ENCODE measurements at regions not wholly inside any gene's neighbourhood (a gene's known extent, or its start where the extent isn't known, plus 50 kb on each side); places are given as distances from the start of the nearest gene placed in this dataset.

DNA sequence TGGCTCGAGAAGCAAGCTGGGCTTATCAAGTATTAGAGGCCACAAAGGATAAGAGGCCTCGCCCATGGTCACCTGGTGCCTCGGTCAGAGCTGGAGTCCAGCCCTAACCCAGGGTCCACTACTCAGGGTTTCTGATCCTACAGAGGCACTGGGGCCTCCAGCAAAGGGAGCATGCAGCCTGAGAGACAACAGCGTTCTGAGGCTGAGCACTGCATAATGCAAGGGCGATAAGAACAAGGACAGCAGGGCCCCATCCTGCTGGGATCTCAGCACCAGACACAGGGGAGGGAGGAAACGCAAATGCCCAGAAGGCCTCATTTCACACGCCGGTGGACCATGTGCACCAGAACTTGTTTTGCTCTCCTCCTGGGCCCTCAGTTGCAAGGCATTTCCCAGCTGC, 63.0 kb downstream of the C5orf15 start:
- TF ChIP-seq POLR2A (IDR thresholded peaks at IDR 0.05) = no peak
- Histone ChIP-seq H3K4me3 (no peak overlapping the region), H3K4me1 (no peaks in the 10 kb centered on the region), H3K27ac (no peak overlapping the region), H3K9me3 (no peaks in the 10 kb centered on the region), H3K27me3 (no peaks in the 10 kb centered on the region), H3K36me3 (ENCODE audit: low read depth, missing control alignments) (no peaks in the 10 kb centered on the region)
- 73 to 81% methylated on average over 6 to 8 of the region's 8 CpGs for WGBS, 2 donors
- intact Hi-C loops (cut with DNase I; ENCODE audit: low total_unique reads) = no loop called here
- DNase-seq = no peak

DNA sequence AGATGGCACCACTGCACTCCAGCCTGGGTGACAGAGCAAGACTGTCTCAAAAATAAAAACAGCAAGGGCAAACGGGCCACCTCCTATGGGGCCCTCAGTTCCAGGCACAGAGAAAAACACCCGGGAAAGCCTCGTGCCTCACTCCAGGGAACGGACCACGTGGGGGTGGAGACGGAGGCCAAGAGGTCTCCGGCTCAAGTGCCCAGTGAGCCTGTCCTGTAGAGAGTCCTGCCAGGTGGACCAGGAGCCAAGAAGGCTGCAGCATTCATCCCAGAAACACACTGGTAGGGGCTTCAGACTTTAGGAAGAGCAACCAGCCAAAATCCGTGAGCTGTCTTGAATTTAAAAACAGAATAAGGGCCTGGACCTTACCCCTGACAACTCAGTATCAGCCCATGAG, 63.8 kb downstream of the C5orf15 start:
- H3K9me3 ChIP-seq = no peaks in the 10 kb centered on the region
- H3K4me3 ChIP-seq = no peak overlapping the region
- H3K27me3 ChIP-seq = no peaks in the 10 kb centered on the region
- intact Hi-C loops (cut with DNase I; ENCODE audit: low total_unique reads) = no loop called here
- DNase-seq = no peak
- H3K36me3 ChIP-seq (ENCODE audit: low read depth, missing control alignments) = no peaks in the 10 kb centered on the region
- H3K4me1 ChIP-seq = no peaks in the 10 kb centered on the region
- TF ChIP-seq, protein P1, sequence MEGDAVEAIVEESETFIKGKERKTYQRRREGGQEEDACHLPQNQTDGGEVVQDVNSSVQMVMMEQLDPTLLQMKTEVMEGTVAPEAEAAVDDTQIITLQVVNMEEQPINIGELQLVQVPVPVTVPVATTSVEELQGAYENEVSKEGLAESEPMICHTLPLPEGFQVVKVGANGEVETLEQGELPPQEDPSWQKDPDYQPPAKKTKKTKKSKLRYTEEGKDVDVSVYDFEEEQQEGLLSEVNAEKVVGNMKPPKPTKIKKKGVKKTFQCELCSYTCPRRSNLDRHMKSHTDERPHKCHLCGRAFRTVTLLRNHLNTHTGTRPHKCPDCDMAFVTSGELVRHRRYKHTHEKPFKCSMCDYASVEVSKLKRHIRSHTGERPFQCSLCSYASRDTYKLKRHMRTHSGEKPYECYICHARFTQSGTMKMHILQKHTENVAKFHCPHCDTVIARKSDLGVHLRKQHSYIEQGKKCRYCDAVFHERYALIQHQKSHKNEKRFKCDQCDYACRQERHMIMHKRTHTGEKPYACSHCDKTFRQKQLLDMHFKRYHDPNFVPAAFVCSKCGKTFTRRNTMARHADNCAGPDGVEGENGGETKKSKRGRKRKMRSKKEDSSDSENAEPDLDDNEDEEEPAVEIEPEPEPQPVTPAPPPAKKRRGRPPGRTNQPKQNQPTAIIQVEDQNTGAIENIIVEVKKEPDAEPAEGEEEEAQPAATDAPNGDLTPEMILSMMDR (IDR thresholded peaks at IDR 0.05) = no peak
- TF ChIP-seq POLR2A (IDR thresholded peaks at IDR 0.05) = no peak
- H3K27ac ChIP-seq = no peak overlapping the region
- 73 to 74% methylated on average over 8 of the region's 8 CpGs for WGBS, 2 donors

DNA sequence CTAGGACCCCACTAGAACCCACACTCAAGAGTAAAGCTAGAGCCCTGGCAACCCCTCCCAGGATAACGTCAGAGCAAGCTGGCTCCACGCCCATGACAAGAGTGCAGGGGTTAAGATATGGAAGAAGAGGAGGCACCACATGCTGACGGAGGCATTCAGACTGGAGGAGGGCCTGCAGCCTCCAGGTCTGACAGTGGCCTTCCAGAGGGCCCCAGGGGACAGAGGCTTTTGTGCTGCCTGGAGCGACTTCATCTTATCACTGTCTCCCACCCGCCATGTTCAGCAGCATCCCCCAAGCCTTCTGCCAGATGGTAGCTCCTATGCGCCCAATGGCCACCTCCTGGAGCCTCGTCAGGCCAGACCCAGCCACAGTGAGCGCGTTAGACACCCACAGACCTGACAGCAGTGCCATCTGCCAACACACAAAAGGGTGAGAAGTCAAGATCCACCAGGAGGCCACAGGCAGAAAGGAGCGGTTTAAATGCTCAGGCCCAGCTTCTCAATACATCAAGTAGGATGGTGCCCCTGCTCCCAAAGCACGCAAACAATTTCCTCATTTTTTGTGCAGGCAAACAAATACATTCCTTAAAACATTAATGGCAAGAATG, 65.8 kb downstream of the C5orf15 start:
- Histone ChIP-seq H3K27me3 (no peaks in the 10 kb centered on the region), H3K9me3 (no peaks in the 10 kb centered on the region), H3K36me3 (ENCODE audit: low read depth, missing control alignments) (no peaks in the 10 kb centered on the region), H3K4me3 (no peak overlapping the region), H3K4me1 (no peaks in the 10 kb centered on the region), H3K27ac (no peak overlapping the region)
- WGBS, 2 donors = 80% methylated on average over 8 to 11 of the region's 11 CpGs
- no peak for DNase-seq
- intact Hi-C loops (cut with DNase I; ENCODE audit: low total_unique reads) = no loop called here
- TF ChIP-seq, protein P1 (IDR thresholded peaks at IDR 0.05) = no peak
- no peak for TF ChIP-seq POLR2A (IDR thresholded peaks at IDR 0.05)

DNA sequence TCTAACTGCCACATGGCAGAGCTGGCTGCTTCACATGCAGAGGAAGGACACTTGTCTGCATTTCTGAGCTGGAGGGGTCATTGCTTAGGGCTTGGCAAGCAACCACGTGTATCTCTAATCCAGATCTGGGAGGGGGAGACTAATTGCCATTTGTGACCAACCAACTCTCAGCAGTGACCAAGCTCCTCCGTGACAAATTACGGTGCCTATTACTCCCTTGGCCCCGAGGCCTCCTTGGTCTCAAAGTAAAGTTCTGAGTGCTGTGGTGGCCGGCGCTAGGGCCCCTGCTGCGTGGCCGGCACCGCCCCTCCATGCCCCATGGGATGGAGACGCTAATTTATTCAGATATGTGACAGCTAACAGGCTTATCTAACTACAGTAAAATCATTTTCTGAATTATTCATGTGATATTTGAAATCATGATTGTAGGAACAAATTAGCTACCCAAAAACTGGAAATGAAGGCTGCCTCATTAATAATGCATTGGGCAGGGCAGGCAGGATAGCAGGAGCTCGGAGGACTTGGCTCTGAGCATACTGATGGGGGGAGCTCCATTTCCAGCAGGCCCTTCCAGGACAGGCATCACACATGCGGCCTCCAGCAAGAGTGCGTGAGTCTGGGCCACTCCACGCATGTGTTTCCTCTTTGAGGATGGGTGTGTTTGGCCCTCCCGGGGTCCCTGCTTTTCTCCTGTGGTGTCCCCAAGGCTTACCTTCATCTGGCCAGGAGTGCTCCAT, 67.7 kb downstream of the C5orf15 start:
- WGBS, 2 donors = 87 to 89% methylated on average over 12 to 15 of the region's 15 CpGs
- no peak overlapping the region for H3K4me3 ChIP-seq
- no peak overlapping the region for H3K27ac ChIP-seq
- DNase-seq = no peak
- intact Hi-C loops (cut with DNase I; ENCODE audit: low total_unique reads) = no loop called here
- H3K4me1 ChIP-seq = no peaks in the 10 kb centered on the region
- no peaks in the 10 kb centered on the region for H3K27me3 ChIP-seq
- H3K36me3 ChIP-seq (ENCODE audit: low read depth, missing control alignments) = no peaks in the 10 kb centered on the region
- TF ChIP-seq, protein P1 (IDR thresholded peaks at IDR 0.05) = no peak
- TF ChIP-seq POLR2A (IDR thresholded peaks at IDR 0.05) = no peak
- H3K9me3 ChIP-seq = no peaks in the 10 kb centered on the region

DNA sequence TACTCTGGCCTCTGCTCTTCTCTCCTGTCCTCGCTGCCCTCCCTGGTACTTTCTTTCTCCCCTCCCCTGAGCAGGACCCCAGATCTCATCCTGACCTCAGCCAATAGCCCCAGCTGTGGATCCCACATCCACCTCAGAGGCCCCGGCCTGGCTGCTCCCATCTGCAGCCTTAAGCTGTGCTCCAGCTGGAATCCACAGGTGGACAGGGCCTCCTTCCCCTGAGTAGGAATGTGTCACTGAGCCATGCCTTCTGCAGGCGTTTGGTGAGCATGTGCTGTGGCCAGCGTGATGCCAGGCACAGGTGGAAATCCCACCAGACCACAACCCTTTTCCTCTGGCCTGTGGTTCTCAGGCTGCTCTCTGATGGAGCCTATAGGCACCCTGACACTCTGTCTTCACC, 68.9 kb downstream of the C5orf15 start:
- Histone ChIP-seq H3K4me1 (no peaks in the 10 kb centered on the region), H3K9me3 (no peaks in the 10 kb centered on the region), H3K27ac (no peak overlapping the region), H3K27me3 (no peaks in the 10 kb centered on the region), H3K4me3 (no peak overlapping the region), H3K36me3 (ENCODE audit: low read depth, missing control alignments) (no peaks in the 10 kb centered on the region)
- intact Hi-C loops (cut with DNase I; ENCODE audit: low total_unique reads) = no loop called here
- TF ChIP-seq, protein P1 (IDR thresholded peaks at IDR 0.05) = no peak
- no peak for TF ChIP-seq POLR2A (IDR thresholded peaks at IDR 0.05)
- WGBS, 2 donors = 95 to 100% methylated on average over 3 to 4 of the region's 4 CpGs
- no peak for DNase-seq

Data from testis (tissue), 2 donors.